ENCODE measurements at regions not wholly inside any gene's neighbourhood (a gene's known extent, or its start where the extent isn't known, plus 50 kb on each side); places are given as distances from the start of the nearest gene placed in this dataset.
A peak's percentile ranks its signal among the peaks of the same experiment; 100 is the strongest.

DNA sequence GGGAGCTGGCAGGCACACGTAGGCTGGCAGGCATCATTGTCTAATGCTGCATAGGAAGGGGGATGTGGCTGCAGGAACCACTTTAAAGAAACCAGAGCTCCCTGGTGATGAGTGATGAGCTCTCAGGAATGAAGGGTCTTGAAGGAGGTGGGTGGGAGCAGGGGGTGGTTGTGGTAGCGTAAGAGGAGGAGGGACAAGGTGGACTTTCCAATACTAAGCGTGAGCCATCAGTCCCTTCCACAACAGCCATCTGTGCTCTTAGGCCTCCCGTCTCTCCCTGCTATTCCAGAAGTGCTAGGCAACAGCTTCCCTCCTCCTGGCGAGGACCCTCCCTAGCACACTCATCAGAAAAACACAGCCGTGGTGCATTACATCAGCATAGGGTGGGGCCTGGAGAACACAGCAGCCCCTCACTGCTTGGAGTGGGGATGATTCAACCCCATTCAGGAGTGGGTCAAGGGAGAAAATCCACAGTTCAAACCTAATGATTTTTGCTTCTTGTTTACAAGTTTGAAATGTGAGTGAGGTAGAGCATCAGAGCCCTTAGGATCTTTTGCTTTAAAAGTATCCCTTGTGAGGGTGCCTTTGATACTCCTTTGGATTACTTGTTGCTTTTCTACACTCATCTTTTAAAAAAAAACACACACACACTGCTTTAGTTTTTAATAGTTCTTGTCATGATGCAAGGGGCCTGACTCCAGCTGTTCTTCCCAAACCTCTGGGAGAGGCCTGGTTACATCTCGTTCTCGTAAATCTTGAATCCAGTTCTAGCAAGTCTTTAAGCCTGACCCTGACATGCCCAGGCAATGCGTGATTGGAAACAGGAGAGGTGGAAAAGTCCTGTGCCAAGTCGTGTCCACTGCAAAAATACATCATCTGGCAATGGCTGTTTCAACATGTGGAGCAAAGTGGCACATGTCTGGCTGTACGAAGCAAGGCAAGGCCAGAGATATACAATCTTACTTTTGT lies 356.4 kb upstream of the DDHD1 start:
- H3K9ac ChIP-seq (ENCODE audit: control insufficient read depth, extremely low read depth, insufficient read depth, low read length) = peak overlapping the region; percentile 52
- TF ChIP-seq EZH2 (IDR thresholded peaks at IDR 0.05; ENCODE audit: low read length) = no peak
- TF ChIP-seq, protein P1, sequence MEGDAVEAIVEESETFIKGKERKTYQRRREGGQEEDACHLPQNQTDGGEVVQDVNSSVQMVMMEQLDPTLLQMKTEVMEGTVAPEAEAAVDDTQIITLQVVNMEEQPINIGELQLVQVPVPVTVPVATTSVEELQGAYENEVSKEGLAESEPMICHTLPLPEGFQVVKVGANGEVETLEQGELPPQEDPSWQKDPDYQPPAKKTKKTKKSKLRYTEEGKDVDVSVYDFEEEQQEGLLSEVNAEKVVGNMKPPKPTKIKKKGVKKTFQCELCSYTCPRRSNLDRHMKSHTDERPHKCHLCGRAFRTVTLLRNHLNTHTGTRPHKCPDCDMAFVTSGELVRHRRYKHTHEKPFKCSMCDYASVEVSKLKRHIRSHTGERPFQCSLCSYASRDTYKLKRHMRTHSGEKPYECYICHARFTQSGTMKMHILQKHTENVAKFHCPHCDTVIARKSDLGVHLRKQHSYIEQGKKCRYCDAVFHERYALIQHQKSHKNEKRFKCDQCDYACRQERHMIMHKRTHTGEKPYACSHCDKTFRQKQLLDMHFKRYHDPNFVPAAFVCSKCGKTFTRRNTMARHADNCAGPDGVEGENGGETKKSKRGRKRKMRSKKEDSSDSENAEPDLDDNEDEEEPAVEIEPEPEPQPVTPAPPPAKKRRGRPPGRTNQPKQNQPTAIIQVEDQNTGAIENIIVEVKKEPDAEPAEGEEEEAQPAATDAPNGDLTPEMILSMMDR (optimal IDR thresholded peaks at IDR 0.05 in 1 of 3, IDR thresholded peaks at IDR 0.05 in 1 of 3, conservative IDR thresholded peaks at IDR 0.05 in 1 of 3; ENCODE audit: extremely low read depth in 1 of 3, insufficient read depth in 2 of 3, low read length in 3 of 3) = no peak
- dilution Hi-C loops (cut with MboI; ENCODE audit: extremely low pct_ligation_motif_present, low sequenced_read_pairs) = no loop called here
- H3K27ac ChIP-seq (ENCODE audit: control insufficient read depth, insufficient read depth, low read length) = peak overlapping the region; percentile 87
- no peaks in the 10 kb centered on the region for H4K20me1 ChIP-seq (ENCODE audit: control insufficient read depth, extremely low read depth, insufficient read depth, low read length)
- FAIRE-seq = peak; percentile 93
- H3K4me3 ChIP-seq (ENCODE audit: control insufficient read depth in 2 of 3, extremely low read depth in 1 of 3, insufficient read depth in 2 of 3, low read depth in 1 of 3, low read length in 3 of 3) = no peak overlapping the region
- peaks cover 14% of the 10 kb centered on the region for H3K4me1 ChIP-seq (ENCODE audit: control insufficient read depth, extremely low read depth, insufficient read depth, low read length)
- no peaks in the 10 kb centered on the region for H3K9me3 ChIP-seq (ENCODE audit: control insufficient read depth, low read depth, low read length)
- no peaks in the 10 kb centered on the region for H3K27me3 ChIP-seq (ENCODE audit: control insufficient read depth, extremely low read depth, insufficient read depth, low read length)
- no peaks in the 10 kb centered on the region for H3K9me1 ChIP-seq (ENCODE audit: control insufficient read depth, extremely low read depth, insufficient read depth, low read length)
- peak; percentile 77 for DNase-seq (ENCODE audit: low read depth, low spot score)
- peak overlapping the region; percentile 91 for H2AFZ ChIP-seq (ENCODE audit: control insufficient read depth, low read length)
- H3K4me2 ChIP-seq (ENCODE audit: control insufficient read depth, extremely low read depth, insufficient read depth, low read depth, low read length) = peak overlapping the region; percentile 57
- H3K79me2 ChIP-seq (ENCODE audit: control insufficient read depth, insufficient read depth, low read length) = no peaks in the 10 kb centered on the region
- H3K36me3 ChIP-seq (ENCODE audit: control insufficient read depth in 2 of 2, extremely low read depth in 1 of 2, insufficient read depth in 2 of 2, low read length in 2 of 2) = no peaks in the 10 kb centered on the region

DNA sequence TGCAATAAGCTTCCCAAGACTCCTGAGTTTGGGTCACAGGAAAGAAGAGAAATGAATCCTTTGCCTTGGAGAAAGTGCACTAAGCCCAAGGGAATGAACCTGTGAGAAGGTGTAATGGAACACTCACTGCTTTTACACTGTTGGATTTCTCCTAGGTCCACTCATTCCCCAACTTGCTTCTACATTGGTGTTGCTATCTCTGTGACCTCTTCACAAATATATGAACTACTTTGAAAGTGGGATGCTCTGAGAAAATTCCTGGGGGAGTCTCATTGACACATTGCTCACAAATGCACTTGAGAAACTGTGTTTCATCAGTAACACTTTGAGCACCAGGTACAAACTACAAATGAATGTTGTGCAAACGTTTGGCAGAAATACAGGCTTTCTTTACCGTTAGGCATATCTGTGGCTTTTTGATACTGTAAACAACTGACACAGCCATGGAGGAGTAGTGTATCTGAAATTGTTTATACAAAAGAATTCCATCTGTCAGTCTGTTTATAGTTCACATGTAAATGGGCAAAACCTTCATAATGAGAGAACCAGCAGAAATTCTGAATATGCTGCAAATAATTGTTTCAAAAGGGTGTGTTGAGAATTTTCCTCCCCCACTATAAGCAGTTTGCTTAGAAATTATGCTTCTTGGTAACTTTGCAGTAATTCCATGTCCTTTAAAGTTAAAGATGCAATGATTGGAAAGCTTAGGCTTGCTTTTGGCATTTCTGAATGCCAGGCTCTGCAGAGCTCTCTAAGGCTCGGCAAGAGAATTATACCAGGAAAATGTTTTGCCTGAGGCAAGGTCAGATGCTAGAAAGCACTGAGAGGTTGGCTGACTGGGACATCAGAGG lies 348.5 kb upstream of the DDHD1 start:
- H3K9ac ChIP-seq (ENCODE audit: control insufficient read depth, extremely low read depth, insufficient read depth, low read length) = no peak overlapping the region
- no peak for FAIRE-seq
- TF ChIP-seq EZH2 (IDR thresholded peaks at IDR 0.05; ENCODE audit: low read length) = no peak
- TF ChIP-seq, protein P1 (optimal IDR thresholded peaks at IDR 0.05 in 1 of 3, IDR thresholded peaks at IDR 0.05 in 1 of 3, conservative IDR thresholded peaks at IDR 0.05 in 1 of 3; ENCODE audit: extremely low read depth in 1 of 3, insufficient read depth in 2 of 3, low read length in 3 of 3) = no peak
- H3K4me1 ChIP-seq (ENCODE audit: control insufficient read depth, extremely low read depth, insufficient read depth, low read length) = no peaks in the 10 kb centered on the region
- no peaks in the 10 kb centered on the region for H4K20me1 ChIP-seq (ENCODE audit: control insufficient read depth, extremely low read depth, insufficient read depth, low read length)
- H3K79me2 ChIP-seq (ENCODE audit: control insufficient read depth, insufficient read depth, low read length) = no peaks in the 10 kb centered on the region
- no peak overlapping the region for H3K4me3 ChIP-seq (ENCODE audit: control insufficient read depth in 2 of 3, extremely low read depth in 1 of 3, insufficient read depth in 2 of 3, low read depth in 1 of 3, low read length in 3 of 3)
- H3K9me1 ChIP-seq (ENCODE audit: control insufficient read depth, extremely low read depth, insufficient read depth, low read length) = no peaks in the 10 kb centered on the region
- dilution Hi-C loops (cut with MboI; ENCODE audit: extremely low pct_ligation_motif_present, low sequenced_read_pairs) = no loop called here
- no peak overlapping the region for H3K4me2 ChIP-seq (ENCODE audit: control insufficient read depth, extremely low read depth, insufficient read depth, low read depth, low read length)
- no peak overlapping the region for H3K27ac ChIP-seq (ENCODE audit: control insufficient read depth, insufficient read depth, low read length)
- H3K36me3 ChIP-seq (ENCODE audit: control insufficient read depth in 2 of 2, extremely low read depth in 1 of 2, insufficient read depth in 2 of 2, low read length in 2 of 2) = no peaks in the 10 kb centered on the region
- no peaks in the 10 kb centered on the region for H3K9me3 ChIP-seq (ENCODE audit: control insufficient read depth, low read depth, low read length)
- H2AFZ ChIP-seq (ENCODE audit: control insufficient read depth, low read length) = no peak overlapping the region
- H3K27me3 ChIP-seq (ENCODE audit: control insufficient read depth, extremely low read depth, insufficient read depth, low read length) = no peaks in the 10 kb centered on the region
- DNase-seq (ENCODE audit: low read depth, low spot score) = no peak

All from keratinocyte (primary cell).